ENCODE measurements at regions not wholly inside any gene's neighbourhood (a gene's known extent, or its start where the extent isn't known, plus 50 kb on each side); places are given as distances from the start of the nearest gene placed in this dataset.

DNA sequence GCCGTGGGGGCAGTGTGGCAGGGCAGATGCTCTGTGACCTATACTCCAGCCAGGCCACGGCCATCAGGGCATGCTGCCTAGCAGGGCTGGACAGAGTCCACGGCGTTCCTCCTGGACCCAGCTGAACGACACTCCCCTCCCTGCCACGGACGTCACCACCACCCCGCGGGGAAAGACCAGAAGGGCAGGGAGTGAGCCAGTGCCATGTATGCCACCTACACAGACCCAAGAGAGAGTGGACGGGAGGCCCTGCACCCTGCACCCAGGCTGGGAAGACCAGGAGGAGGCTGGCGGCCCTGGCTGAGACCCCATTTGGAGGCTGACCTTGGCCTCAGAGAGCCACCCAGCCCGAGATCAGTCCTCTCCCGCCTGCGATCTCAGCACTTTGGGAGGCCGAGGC lies 101.9 kb downstream of the FAM53A start:
- TF ChIP-seq SUZ12 (IDR thresholded peaks at IDR 0.05; ENCODE audit: extremely low read depth, insufficient read depth, insufficient read length), result no peak
- no peak for TF ChIP-seq YY1 (IDR thresholded peaks at IDR 0.05; ENCODE audit: insufficient read depth, insufficient read length)
